ENCODE measurements at regions not wholly inside any gene's neighbourhood (a gene's known extent, or its start where the extent isn't known, plus 50 kb on each side); places are given as distances from the start of the nearest gene placed in this dataset.

GRCh38 chr6:34633256-34633655 lies 63.3 kb downstream of the ILRUN start:
- TF ChIP-seq OSR1 (CRISPR knock-in tag; IDR thresholded peaks at IDR 0.05) (no peak), ZFP3 (CRISPR knock-in tag; IDR thresholded peaks at IDR 0.05) (no peak), ZNF565 (CRISPR knock-in tag; conservative IDR thresholded peaks at IDR 0.05; ENCODE audit: low read depth) (no peak), ESRRG (CRISPR knock-in tag; IDR thresholded peaks at IDR 0.05) (no peak), CREB5 (CRISPR knock-in tag; IDR thresholded peaks at IDR 0.05; ENCODE audit: low read depth) (no peak), RARB (CRISPR knock-in tag; IDR thresholded peaks at IDR 0.05) (no peak), PATZ1 (CRISPR knock-in tag; IDR thresholded peaks at IDR 0.05; ENCODE audit: borderline replicate concordance) (no peak)
